Epithelial cell of prostate (primary cell): ENCODE measurements at regions not wholly inside any gene's neighbourhood (a gene's known extent, or its start where the extent isn't known, plus 50 kb on each side); places are given as distances from the start of the nearest gene placed in this dataset.

Source experiments
- DNase-seq: peaks from one replicate; pipeline ENCODE4 v3.0.0-alpha.2; 2011; ENCODE audit warnings: low read depth, low spot score
- H3K27ac ChIP-seq: fragments of 450-650 bp; 2 replicates; pipeline ENCODE4 v1.5.1; 2017; ENCODE audit warnings: mild to moderate bottlenecking

- no peak overlapping the region for H3K27ac ChIP-seq
- no peak for DNase-seq
Measured at GRCh38 chr18:67381608-67382150, 134.8 kb downstream of the DSEL start.

- no peak overlapping the region for H3K27ac ChIP-seq
- no peak for DNase-seq
Measured at GRCh38 chr18:67380867-67381266, 135.7 kb downstream of the DSEL start.

GRCh38 chr18:67379981-67380380, 136.5 kb downstream of the DSEL start:
- H3K27ac ChIP-seq, result no peak overlapping the region
- no peak for DNase-seq

GRCh38 chr18:67376372-67376771, 140.1 kb downstream of the DSEL start:
- no peak overlapping the region for H3K27ac ChIP-seq
- no peak for DNase-seq

GRCh38 chr18:67373636-67374035, 142.9 kb downstream of the DSEL start:
- DNase-seq, result no peak
- H3K27ac ChIP-seq, result no peak overlapping the region

GRCh38 chr18:67367540-67367939, 149.0 kb downstream of the DSEL start:
- no peak for DNase-seq
- H3K27ac ChIP-seq, result no peak overlapping the region

- no peak for DNase-seq
- no peak overlapping the region for H3K27ac ChIP-seq
Measured at GRCh38 chr18:67363694-67364093, 152.8 kb downstream of the DSEL start.

- no peak for DNase-seq
Measured at GRCh38 chr18:67362906-67363305, 153.6 kb downstream of the DSEL start.

GRCh38 chr18:67359873-67360838, 156.4 kb downstream of the DSEL start:
- DNase-seq, result peak; percentile 68
- peak overlapping the region; percentile 50 for H3K27ac ChIP-seq

More at GRCh38 chr18:67362906-67363305, 153.6 kb downstream of the DSEL start:
- H3K27ac ChIP-seq, result no peak overlapping the region

GRCh38 chr18:67358947-67359346, 157.6 kb downstream of the DSEL start:
- H3K27ac ChIP-seq, result no peak overlapping the region

GRCh38 chr18:67354692-67355091, 161.8 kb downstream of the DSEL start:
- H3K27ac ChIP-seq, result no peak overlapping the region
- no peak for DNase-seq

More at GRCh38 chr18:67358947-67359346, 157.6 kb downstream of the DSEL start:
- no peak for DNase-seq

GRCh38 chr18:67354091-67354490, 162.4 kb downstream of the DSEL start:
- no peak overlapping the region for H3K27ac ChIP-seq
- no peak for DNase-seq

- no peak for DNase-seq
- H3K27ac ChIP-seq, result no peak overlapping the region
Measured at GRCh38 chr18:67347438-67347837, 169.1 kb downstream of the DSEL start.

- DNase-seq, result no peak
- no peak overlapping the region for H3K27ac ChIP-seq
Measured at GRCh38 chr18:67342159-67342558, 174.4 kb downstream of the DSEL start.

- DNase-seq, result no peak
- H3K27ac ChIP-seq, result no peak overlapping the region
Measured at GRCh38 chr18:67337696-67338095, 178.8 kb downstream of the DSEL start.

- H3K27ac ChIP-seq, result no peak overlapping the region
- DNase-seq, result no peak
Measured at GRCh38 chr18:67331857-67332256, 184.7 kb downstream of the DSEL start.

GRCh38 chr18:67319109-67319508, 197.4 kb downstream of the DSEL start:
- no peak overlapping the region for H3K27ac ChIP-seq
- no peak for DNase-seq

- no peak overlapping the region for H3K27ac ChIP-seq
- DNase-seq, result no peak
Measured at GRCh38 chr18:67318651-67319050, 197.9 kb downstream of the DSEL start.

- no peak for DNase-seq
- H3K27ac ChIP-seq, result no peak overlapping the region
Measured at GRCh38 chr18:67310826-67311225, 205.7 kb downstream of the DSEL start.

- H3K27ac ChIP-seq, result no peak overlapping the region
- DNase-seq, result no peak
Measured at GRCh38 chr18:67308819-67309218, 207.7 kb downstream of the DSEL start.

GRCh38 chr18:67305466-67305865, 211.1 kb downstream of the DSEL start:
- DNase-seq, result no peak
- no peak overlapping the region for H3K27ac ChIP-seq

- peak overlapping the region; percentile 25 for H3K27ac ChIP-seq
- no peak for DNase-seq
Measured at GRCh38 chr18:67302043-67302442, 214.5 kb downstream of the DSEL start.
